ENCODE measurements at regions not wholly inside any gene's neighbourhood (a gene's known extent, or its start where the extent isn't known, plus 50 kb on each side); places are given as distances from the start of the nearest gene placed in this dataset.

GRCh38 chr14:96634896-96635295, 132.7 kb downstream of the PAPOLA start:
- DNase-seq: no peak
- in situ Hi-C loops (cut with HindIII; ENCODE audit: low pct_ligation_motif_present, low pct_unique_long_range_greater_than_20kb, low sequenced_read_pairs): no loop called here

DNA sequence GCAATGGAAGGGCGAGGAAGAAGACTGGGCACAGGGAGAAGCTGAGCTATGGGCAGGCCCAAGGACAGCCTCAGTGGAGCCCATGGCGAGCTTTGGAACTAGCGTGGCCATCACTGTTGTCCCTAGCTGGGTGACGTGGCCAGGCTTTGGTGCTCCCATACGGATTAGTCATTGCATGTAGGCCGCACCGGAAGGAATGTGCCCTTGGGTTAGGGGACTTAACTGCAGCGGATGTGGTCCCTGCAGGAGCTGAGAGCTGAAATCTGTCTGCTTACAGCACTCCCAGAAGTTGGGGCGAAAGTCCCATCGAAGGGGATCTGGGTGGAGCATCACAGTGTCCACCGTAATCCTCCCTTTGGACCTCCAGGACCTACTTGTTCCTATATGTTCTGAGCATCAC, 133.7 kb downstream of the PAPOLA start:
- in situ Hi-C loops (cut with HindIII; ENCODE audit: low pct_ligation_motif_present, low pct_unique_long_range_greater_than_20kb, low sequenced_read_pairs): no loop called here
- no peak for DNase-seq

GRCh38 chr14:96637521-96637920, 135.3 kb downstream of the PAPOLA start:
- in situ Hi-C loops (cut with HindIII; ENCODE audit: low pct_ligation_motif_present, low pct_unique_long_range_greater_than_20kb, low sequenced_read_pairs): no loop called here
- DNase-seq: no peak

DNA sequence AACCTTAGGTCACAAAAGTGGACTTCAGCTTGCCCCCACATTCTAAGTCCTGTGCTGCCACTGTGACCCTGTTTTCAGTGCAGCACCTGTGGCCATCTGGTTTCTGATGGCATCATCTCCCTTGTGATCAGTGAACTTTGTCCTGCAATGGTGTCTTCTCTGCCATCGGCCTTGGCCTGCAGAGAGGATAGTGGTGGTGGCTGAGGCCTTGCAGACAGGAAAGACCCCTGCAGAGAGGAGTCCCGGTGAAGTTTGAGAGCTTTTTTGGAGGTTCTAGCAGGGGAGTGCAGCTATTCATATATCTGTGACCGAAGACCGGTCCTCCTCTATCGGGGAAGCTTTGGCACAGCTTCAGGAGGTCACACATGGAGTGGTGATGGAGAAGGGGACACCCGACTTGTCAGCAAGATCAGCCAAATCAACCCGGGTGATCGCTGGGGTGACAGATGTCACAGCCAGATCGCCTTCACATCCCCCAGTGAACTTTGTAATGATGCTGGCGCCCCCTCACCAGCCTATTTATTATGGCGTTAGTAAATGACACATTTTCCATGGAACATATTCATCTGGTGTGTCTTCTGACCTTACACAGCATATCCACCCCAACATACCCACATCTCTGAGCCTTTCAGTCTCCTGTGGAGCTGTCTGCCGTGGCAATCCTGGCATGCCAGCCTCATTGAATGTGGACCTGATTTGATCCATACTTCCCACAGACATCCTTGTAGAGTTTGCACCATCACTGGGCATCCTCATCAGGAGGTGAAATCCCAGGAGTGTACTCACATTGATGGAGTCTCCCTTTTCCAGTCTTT, 136.1 kb downstream of the PAPOLA start:
- DNase-seq: no peak
- in situ Hi-C loops (cut with HindIII; ENCODE audit: low pct_ligation_motif_present, low pct_unique_long_range_greater_than_20kb, low sequenced_read_pairs): no loop called here

DNA sequence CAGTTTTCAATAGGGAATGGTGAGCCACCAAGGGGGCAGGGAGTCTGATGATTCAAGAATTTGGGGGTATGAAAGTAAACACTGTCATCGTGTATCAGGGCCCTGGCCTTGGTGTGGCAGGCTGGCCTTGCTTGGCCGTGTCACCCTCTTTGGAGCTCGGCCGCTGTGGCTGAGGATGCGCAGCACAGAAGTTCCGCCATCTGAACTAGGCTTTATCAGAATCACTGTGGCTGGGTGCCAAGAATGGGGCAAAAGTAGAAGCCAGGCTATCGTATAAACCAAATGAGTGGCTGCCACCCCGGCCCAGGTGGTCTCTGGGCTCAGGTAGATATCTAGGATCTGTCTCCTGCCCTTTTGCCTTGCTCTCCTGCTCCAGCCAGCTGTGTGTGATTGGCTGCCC, 137.4 kb downstream of the PAPOLA start:
- DNase-seq: no peak

DNA sequence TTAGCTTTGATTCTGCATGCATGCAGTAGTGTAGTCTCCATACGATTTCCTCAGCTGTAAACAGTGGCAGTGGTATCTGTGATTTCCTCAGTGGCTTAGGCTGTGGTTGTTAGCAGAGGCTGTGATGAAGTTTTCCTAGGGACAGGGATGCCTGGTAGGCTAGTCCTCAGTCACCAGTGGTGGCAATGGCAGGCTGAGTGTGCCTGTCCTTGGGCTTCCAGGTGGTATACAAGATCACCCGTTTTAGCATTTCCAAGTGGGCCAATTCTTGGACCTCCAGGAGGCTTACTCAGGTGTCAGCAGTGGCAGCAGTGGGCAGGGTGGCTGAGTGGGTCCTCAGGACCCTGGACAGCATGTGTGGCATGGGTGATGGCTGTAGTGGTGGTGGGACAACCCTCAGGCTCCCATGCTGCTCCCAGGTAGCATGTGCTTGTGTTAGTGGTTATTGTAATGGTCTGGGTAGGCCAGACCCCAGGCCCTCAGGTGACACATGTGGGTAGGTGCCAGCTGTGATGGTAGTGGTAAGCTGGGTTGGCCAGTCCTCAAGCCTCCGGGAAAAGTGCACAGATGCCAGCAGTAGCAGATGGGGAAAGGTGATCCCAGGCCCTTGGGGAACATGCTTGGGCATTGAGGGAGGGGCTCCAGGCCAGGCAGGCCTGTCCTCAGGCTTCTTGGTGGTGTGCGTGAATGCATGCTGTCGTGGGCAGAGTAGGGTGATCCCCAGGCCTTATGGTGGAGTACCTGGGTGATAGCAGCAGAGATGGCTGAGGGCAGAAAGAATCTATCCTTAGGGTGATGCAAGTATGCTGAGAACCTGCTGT, 146.5 kb downstream of the PAPOLA start:
- no peak for DNase-seq
- in situ Hi-C loops (cut with HindIII; ENCODE audit: low pct_ligation_motif_present, low pct_unique_long_range_greater_than_20kb, low sequenced_read_pairs): no loop called here

More for the DNA sequence above, 137.4 kb downstream of the PAPOLA start:
- in situ Hi-C loops (cut with HindIII; ENCODE audit: low pct_ligation_motif_present, low pct_unique_long_range_greater_than_20kb, low sequenced_read_pairs): no loop called here

DNA sequence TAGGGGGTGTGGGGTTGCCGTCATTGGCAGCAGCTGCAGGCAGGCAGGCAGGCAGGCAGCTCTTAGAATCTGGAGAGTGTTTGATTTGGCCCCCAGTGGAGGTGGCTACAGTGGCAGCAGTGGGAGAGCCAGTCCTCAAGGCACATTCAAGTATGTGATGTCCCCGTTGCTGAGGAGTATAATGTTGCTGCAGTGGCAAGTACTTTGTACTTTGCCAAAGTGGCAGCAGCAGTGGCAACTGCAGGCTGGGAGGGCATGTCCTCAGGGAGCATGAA, 147.1 kb downstream of the PAPOLA start:
- in situ Hi-C loops (cut with HindIII; ENCODE audit: low pct_ligation_motif_present, low pct_unique_long_range_greater_than_20kb, low sequenced_read_pairs): no loop called here
- no peak for DNase-seq

- DNase-seq: no peak
- in situ Hi-C loops (cut with HindIII; ENCODE audit: low pct_ligation_motif_present, low pct_unique_long_range_greater_than_20kb, low sequenced_read_pairs): no loop called here
Observed at GRCh38 chr14:96653597-96653996, 143.6 kb upstream of the VRK1 start.

DNA sequence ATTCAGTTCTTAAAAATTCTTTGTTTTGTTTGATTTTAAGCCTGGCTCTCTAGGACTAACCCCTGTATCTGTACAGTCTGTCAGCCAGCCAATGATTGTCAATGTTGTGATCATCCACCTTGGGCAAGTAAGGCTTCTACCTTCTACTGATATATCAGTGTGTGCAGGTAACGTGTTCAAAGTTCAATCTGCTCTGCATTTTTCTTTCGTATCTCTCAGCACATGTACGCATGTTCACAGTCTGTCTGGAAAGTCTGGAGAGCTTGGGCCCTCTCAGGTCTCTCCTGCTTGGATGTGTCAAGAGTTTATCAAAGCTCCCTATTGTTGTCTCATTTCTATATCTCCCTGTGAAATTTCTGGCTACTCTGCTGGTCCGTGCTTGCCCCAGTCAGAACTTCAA, 138.6 kb upstream of the VRK1 start:
- no peak for DNase-seq
- in situ Hi-C loops (cut with HindIII; ENCODE audit: low pct_ligation_motif_present, low pct_unique_long_range_greater_than_20kb, low sequenced_read_pairs): no loop called here

DNA sequence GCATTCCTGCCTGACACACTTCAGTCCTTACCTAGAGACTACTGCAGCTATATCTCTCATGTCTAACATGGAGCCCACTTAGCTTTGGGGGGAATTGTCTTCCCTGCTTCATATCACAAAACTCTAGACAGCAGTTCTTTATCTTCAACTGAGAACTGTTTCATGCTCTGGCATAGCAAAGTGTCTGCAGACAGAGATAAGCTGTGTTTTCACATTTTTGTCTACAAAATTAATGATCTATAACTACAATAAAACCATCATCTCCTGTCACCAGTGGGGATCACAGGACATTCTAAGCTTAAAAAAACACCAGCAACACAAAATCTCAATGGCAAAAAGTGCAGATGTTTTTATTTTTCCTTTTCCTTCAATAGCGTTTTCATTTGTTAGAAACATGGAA, 137.1 kb upstream of the VRK1 start:
- in situ Hi-C loops (cut with HindIII; ENCODE audit: low pct_ligation_motif_present, low pct_unique_long_range_greater_than_20kb, low sequenced_read_pairs): no loop called here

DNA sequence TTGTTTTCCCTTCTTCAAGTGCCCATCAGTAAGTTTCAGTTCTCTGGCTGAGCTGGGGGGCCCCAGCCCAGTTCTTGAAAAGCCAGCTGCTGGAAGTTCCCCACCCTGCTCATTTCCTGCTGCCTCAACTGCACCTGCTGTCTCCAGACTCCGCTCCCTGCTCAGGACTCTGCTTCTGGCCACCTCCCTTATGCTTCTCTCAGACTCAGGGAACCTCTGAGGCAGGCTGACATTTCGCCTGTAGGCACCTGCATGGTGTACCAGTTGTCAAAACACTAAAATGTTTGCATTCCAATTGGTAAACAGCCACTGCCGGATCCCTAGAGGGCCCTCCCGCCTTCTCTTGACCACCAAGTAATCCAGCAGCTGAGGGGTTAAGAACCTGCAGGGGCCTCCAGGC, 136.5 kb upstream of the VRK1 start:
- in situ Hi-C loops (cut with HindIII; ENCODE audit: low pct_ligation_motif_present, low pct_unique_long_range_greater_than_20kb, low sequenced_read_pairs): no loop called here
- no peak for DNase-seq

More for the DNA sequence above, 137.1 kb upstream of the VRK1 start:
- no peak for DNase-seq

GRCh38 chr14:96661244-96661969, 135.8 kb upstream of the VRK1 start:
- in situ Hi-C loops (cut with HindIII; ENCODE audit: low pct_ligation_motif_present, low pct_unique_long_range_greater_than_20kb, low sequenced_read_pairs): no loop called here
- no peak for DNase-seq

DNA sequence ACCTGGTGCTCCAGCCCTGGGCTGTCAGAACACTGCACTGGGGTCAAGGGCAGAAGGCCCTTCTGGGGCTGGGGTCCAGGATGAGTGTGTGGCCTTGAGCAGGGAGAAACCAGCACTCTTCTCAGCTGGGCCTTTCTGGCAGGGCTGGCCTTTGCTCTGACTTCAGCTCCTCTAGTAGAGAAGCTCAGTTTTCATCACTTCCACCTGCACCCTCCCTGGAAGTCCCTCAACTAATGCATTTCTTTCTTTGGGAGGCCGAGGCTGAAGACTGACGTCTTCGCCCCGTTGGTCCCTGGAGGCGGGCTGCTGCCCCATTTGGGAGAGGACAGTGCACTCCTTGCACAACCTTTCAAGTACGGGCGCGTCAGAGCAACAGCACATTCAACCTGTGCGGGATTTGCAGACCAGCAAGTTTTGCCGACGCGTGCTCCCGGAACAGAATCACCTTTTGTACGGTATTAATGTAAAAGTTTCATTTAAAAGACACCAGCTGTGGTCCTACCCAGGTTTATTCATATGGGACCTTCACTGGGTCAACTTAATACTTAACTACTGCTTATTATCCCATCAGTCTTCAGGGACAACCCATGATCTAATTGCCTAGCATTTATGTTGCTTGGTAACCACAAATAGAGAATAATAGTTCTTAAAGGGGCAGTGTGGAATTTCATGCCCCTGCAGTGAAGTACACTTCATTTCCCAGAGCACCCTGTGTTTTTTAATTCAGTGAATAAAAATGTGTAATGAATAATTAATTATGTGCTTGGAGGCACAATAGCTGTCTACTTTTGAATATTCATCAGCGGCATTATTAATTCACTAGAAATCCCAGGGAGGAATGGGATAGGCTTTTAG, 134.8 kb upstream of the VRK1 start:
- in situ Hi-C loops (cut with HindIII; ENCODE audit: low pct_ligation_motif_present, low pct_unique_long_range_greater_than_20kb, low sequenced_read_pairs): no loop called here
- no peak for DNase-seq

GRCh38 chr14:96663076-96663475, 134.1 kb upstream of the VRK1 start:
- no peak for DNase-seq
- in situ Hi-C loops (cut with HindIII; ENCODE audit: low pct_ligation_motif_present, low pct_unique_long_range_greater_than_20kb, low sequenced_read_pairs): no loop called here

- in situ Hi-C loops (cut with HindIII; ENCODE audit: low pct_ligation_motif_present, low pct_unique_long_range_greater_than_20kb, low sequenced_read_pairs): no loop called here
- no peak for DNase-seq
Observed at GRCh38 chr14:96663491-96664067, 133.6 kb upstream of the VRK1 start.

DNA sequence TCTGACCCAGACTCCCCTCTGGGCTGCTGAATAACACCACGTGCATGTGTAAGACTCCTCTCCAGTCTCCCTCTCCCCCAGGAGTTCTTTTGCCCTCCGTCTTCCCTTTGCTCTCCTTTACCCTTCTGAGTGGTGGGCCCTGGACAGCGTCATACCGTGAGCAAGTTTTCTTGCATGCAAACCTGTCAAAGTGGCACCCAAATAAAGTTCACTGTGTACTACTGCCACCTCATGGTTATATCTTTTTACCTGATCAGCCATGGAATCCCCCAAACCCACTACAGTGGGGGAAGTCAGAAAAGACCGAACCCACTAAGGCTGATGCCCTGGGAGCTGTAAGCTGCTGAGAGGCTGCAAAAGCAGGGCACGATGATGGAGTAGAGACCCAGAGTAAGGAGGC, 131.1 kb upstream of the VRK1 start:
- in situ Hi-C loops (cut with HindIII; ENCODE audit: low pct_ligation_motif_present, low pct_unique_long_range_greater_than_20kb, low sequenced_read_pairs): no loop called here
- no peak for DNase-seq

GRCh38 chr14:96670391-96670790, 126.8 kb upstream of the VRK1 start:
- DNase-seq: no peak
- in situ Hi-C loops (cut with HindIII; ENCODE audit: low pct_ligation_motif_present, low pct_unique_long_range_greater_than_20kb, low sequenced_read_pairs): no loop called here

- in situ Hi-C loops (cut with HindIII; ENCODE audit: low pct_ligation_motif_present, low pct_unique_long_range_greater_than_20kb, low sequenced_read_pairs): no loop called here
- DNase-seq: no peak
Observed at GRCh38 chr14:96671218-96671617, 126.0 kb upstream of the VRK1 start.
